ENCODE measurements at regions not wholly inside any gene's neighbourhood (a gene's known extent, or its start where the extent isn't known, plus 50 kb on each side); places are given as distances from the start of the nearest gene placed in this dataset.

- TF ChIP-seq CTCF (IDR thresholded peaks at IDR 0.05) (no peak), EP300 (IDR thresholded peaks at IDR 0.05) (no peak), POLR2A (IDR thresholded peaks at IDR 0.05) (no peak)
Measured at GRCh38 chr13:50153876-50154275, 138.6 kb downstream of the KCNRG start.

All from ovary (tissue), 3 donors.